ENCODE measurements at regions not wholly inside any gene's neighbourhood (a gene's known extent, or its start where the extent isn't known, plus 50 kb on each side); places are given as distances from the start of the nearest gene placed in this dataset.

DNA sequence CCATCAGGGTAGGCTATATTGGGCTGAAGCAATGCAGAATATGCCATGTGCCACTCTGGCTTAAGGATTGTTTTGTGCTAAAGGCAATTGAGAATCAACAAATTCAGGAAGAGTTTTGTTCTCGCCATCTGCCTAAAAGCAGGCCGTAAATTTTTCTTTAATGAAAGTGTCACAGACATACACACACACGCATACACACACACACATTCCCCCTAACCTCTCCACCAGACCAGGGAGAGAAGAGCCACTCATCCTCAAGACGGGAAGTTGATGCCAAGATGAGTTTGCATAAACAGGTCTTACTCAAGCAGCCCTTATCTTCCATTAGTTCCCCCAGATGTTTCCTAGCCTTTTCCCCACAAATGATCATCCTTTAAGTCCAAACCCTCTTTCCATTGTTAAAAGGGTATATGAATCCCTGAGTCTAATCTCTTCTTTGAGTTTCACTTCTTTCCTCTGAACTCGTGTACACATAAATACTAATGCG lies 59.6 kb upstream of the TRIM24 start:
- no peak for TF ChIP-seq POLR2AphosphoS5 (IDR thresholded peaks at IDR 0.05; ENCODE audit: low read depth, low read length)
- TF ChIP-seq TAF1 (IDR thresholded peaks at IDR 0.05; ENCODE audit: borderline replicate concordance, insufficient read depth, low read length) = no peak
- TF ChIP-seq, protein P1, sequence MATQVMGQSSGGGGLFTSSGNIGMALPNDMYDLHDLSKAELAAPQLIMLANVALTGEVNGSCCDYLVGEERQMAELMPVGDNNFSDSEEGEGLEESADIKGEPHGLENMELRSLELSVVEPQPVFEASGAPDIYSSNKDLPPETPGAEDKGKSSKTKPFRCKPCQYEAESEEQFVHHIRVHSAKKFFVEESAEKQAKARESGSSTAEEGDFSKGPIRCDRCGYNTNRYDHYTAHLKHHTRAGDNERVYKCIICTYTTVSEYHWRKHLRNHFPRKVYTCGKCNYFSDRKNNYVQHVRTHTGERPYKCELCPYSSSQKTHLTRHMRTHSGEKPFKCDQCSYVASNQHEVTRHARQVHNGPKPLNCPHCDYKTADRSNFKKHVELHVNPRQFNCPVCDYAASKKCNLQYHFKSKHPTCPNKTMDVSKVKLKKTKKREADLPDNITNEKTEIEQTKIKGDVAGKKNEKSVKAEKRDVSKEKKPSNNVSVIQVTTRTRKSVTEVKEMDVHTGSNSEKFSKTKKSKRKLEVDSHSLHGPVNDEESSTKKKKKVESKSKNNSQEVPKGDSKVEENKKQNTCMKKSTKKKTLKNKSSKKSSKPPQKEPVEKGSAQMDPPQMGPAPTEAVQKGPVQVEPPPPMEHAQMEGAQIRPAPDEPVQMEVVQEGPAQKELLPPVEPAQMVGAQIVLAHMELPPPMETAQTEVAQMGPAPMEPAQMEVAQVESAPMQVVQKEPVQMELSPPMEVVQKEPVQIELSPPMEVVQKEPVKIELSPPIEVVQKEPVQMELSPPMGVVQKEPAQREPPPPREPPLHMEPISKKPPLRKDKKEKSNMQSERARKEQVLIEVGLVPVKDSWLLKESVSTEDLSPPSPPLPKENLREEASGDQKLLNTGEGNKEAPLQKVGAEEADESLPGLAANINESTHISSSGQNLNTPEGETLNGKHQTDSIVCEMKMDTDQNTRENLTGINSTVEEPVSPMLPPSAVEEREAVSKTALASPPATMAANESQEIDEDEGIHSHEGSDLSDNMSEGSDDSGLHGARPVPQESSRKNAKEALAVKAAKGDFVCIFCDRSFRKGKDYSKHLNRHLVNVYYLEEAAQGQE (IDR thresholded peaks at IDR 0.05; ENCODE audit: insufficient read depth in 1 of 2, low read depth in 2 of 2, low read length in 2 of 2) = no peak
- no peak for TF ChIP-seq SIN3A (IDR thresholded peaks at IDR 0.05; ENCODE audit: borderline replicate concordance, insufficient read depth, low read length)
- TF ChIP-seq FOXP2 (optimal IDR thresholded peaks at IDR 0.05; ENCODE audit: borderline replicate concordance, extremely low read depth, extremely low read length, insufficient read depth) = no peak
